Right atrium auricular region (tissue), 2 donors: ENCODE measurements at regions not wholly inside any gene's neighbourhood (a gene's known extent, or its start where the extent isn't known, plus 50 kb on each side); places are given as distances from the start of the nearest gene placed in this dataset.

ENCODE experiments used
- DNase-seq: peaks from one replicate; pipeline ENCODE4 v3.0.0-alpha.2; 2019; ENCODE audit warnings: low spot score
- H3K27ac ChIP-seq, 2 donors: fragments of 200-600 bp; sonication (generic); 1 replicate in 1 of 2; 2 replicates in 1 of 2; pipeline ENCODE4 v1.5.1; 2016 to 2019
- H3K27me3 ChIP-seq, 2 donors: fragments of 200-600 bp; sonication (generic); one replicate each; pipeline versions ENCODE4 v1.5.1 to v1.6.0; 2017 to 2019
- H3K36me3 ChIP-seq: fragments of 200-600 bp; sonication (generic); one replicate; pipeline ENCODE4 v1.5.1; 2016
- H3K4me1 ChIP-seq, 2 donors: fragments of 200-600 bp; sonication (generic); one replicate each; pipeline versions ENCODE4 v1.5.1 to v1.6.0; 2017 to 2019
- H3K4me3 ChIP-seq, 2 donors: fragments of 200-600 bp; sonication (generic); 1 replicate in 1 of 2; 2 replicates in 1 of 2; pipeline ENCODE4 v1.5.1; 2017 to 2019; ENCODE audit warnings: mild to moderate bottlenecking in 1 of 2, moderate library complexity in 1 of 2
- H3K9me3 ChIP-seq, 2 donors: fragments of 200-600 bp; sonication (generic); one replicate each; pipeline ENCODE4 v1.5.1; 2019
- CTCF ChIP-seq, 2 donors: fragments of 200-600 bp; sonication (generic); IDR thresholded peaks; one replicate each; pipeline ENCODE4 v1.5.1; 2019; ENCODE audit warnings: antibody characterized with exemption in 2 of 2

GRCh38 chr10:113980408-113981087 lies 63.1 kb upstream of the ADRB1 start:
- no peak overlapping the region for H3K4me3 ChIP-seq
- peak in 1 of 2 donors; percentile 31 for TF ChIP-seq CTCF (IDR thresholded peaks at IDR 0.05)
- H3K27ac ChIP-seq: no peak overlapping the region
- no peaks in the 10 kb centered on the region for H3K36me3 ChIP-seq
- peaks cover 0 to 21% of the 10 kb centered on the region in 2 donors for H3K4me1 ChIP-seq
- no peak for DNase-seq
- no peaks in the 10 kb centered on the region for H3K9me3 ChIP-seq
- H3K27me3 ChIP-seq: no peaks in the 10 kb centered on the region

GRCh38 chr10:113982296-113982695 lies 61.4 kb upstream of the ADRB1 start:
- Histone ChIP-seq H3K36me3 (no peaks in the 10 kb centered on the region), H3K27ac (peak overlapping the region in 1 of 2 donors; percentile 59), H3K4me1 (peaks cover 0 to 21% of the 10 kb centered on the region in 2 donors), H3K4me3 (no peak overlapping the region), H3K9me3 (no peaks in the 10 kb centered on the region), H3K27me3 (no peaks in the 10 kb centered on the region)
- DNase-seq: no peak
- no peak for TF ChIP-seq CTCF (IDR thresholded peaks at IDR 0.05)

- TF ChIP-seq CTCF (IDR thresholded peaks at IDR 0.05): no peak
- H3K36me3 ChIP-seq: no peaks in the 10 kb centered on the region
- peak overlapping the region in 1 of 2 donors; percentile 59 for H3K27ac ChIP-seq
- no peak for DNase-seq
- H3K4me1 ChIP-seq: peaks cover 0 to 21% of the 10 kb centered on the region in 2 donors
- H3K4me3 ChIP-seq: no peak overlapping the region
- no peaks in the 10 kb centered on the region for H3K9me3 ChIP-seq
- no peaks in the 10 kb centered on the region for H3K27me3 ChIP-seq
Measured at GRCh38 chr10:113982769-113983168, 60.9 kb upstream of the ADRB1 start.

- Histone ChIP-seq H3K9me3 (no peaks in the 10 kb centered on the region), H3K36me3 (no peaks in the 10 kb centered on the region), H3K27ac (peak overlapping the region in 1 of 2 donors; percentile 59), H3K4me1 (peaks cover 0 to 16% of the 10 kb centered on the region in 2 donors), H3K27me3 (no peaks in the 10 kb centered on the region), H3K4me3 (no peak overlapping the region)
- TF ChIP-seq CTCF (IDR thresholded peaks at IDR 0.05): no peak
- DNase-seq: no peak
Measured at GRCh38 chr10:113983552-113983951, 60.1 kb upstream of the ADRB1 start.

GRCh38 chr10:113985297-113985844 lies 58.3 kb upstream of the ADRB1 start:
- DNase-seq: no peak
- Histone ChIP-seq H3K9me3 (no peaks in the 10 kb centered on the region), H3K4me1 (peaks cover 0 to 8% of the 10 kb centered on the region in 2 donors), H3K4me3 (no peak overlapping the region), H3K27ac (no peak overlapping the region), H3K27me3 (no peaks in the 10 kb centered on the region), H3K36me3 (no peaks in the 10 kb centered on the region)
- TF ChIP-seq CTCF (IDR thresholded peaks at IDR 0.05): no peak
